C4-2B (cell line): ENCODE measurements at regions not wholly inside any gene's neighbourhood (a gene's known extent, or its start where the extent isn't known, plus 50 kb on each side); places are given as distances from the start of the nearest gene placed in this dataset.

Source experiments
- ZFX ChIP-seq: fragments of 450-650 bp; IDR thresholded peaks from 2 replicates; pipeline ENCODE4 v1.6.1; 2017
- TF ChIP-seq, protein P1 (sequence below): fragments of 450-650 bp; conservative IDR thresholded peaks from 2 replicates; pipeline ENCODE4 v1.5.1; 2017; ENCODE audit warnings: mild to moderate bottlenecking

DNA sequence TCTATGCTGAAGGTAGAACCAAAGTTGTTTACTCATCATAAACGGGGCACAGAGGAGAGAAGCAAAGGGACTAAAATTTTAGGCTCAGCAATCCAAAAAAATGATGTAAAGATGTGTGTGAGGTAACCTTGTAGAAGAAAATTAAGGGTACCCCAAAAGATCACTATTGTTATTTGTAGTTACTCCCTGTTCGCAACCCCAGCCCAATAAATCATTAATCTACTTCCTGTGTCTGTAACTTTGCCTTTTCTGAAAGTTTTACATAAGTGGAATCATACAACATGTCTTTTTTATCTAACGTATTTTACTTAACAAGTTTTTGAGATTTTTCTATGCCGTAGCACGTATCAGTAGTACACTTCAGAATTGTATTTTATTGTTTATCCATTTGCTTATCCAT is 1114.8 kb upstream of the GJE1 start:
- TF ChIP-seq, protein P1, sequence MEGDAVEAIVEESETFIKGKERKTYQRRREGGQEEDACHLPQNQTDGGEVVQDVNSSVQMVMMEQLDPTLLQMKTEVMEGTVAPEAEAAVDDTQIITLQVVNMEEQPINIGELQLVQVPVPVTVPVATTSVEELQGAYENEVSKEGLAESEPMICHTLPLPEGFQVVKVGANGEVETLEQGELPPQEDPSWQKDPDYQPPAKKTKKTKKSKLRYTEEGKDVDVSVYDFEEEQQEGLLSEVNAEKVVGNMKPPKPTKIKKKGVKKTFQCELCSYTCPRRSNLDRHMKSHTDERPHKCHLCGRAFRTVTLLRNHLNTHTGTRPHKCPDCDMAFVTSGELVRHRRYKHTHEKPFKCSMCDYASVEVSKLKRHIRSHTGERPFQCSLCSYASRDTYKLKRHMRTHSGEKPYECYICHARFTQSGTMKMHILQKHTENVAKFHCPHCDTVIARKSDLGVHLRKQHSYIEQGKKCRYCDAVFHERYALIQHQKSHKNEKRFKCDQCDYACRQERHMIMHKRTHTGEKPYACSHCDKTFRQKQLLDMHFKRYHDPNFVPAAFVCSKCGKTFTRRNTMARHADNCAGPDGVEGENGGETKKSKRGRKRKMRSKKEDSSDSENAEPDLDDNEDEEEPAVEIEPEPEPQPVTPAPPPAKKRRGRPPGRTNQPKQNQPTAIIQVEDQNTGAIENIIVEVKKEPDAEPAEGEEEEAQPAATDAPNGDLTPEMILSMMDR, result no peak
- no peak for TF ChIP-seq ZFX
